ENCODE measurements at regions not wholly inside any gene's neighbourhood (a gene's known extent, or its start where the extent isn't known, plus 50 kb on each side); places are given as distances from the start of the nearest gene placed in this dataset.

DNA sequence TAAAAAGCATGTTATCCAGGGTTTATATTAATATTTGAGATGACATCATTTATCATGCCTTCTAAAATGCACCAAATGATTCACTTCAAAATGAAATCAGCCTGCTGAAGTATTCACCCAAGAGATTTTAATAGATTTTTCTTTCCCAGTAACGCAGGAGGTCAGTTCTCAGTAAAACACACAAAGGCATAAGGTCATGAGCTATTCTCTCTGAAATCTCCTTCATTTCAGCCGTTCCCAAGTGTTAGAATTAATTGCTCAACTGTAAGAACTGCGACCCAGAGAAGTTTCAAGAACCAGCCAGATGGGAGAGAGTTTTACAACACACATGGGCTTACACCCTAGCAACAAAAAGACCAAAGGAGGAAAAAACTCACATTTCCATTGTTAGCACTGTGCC, 84.2 kb upstream of the PHLPP1 start:
- TF ChIP-seq NFRKB (IDR thresholded peaks at IDR 0.05) (no peak), TARDBP (IDR thresholded peaks at IDR 0.05) (no peak), ELF4 (IDR thresholded peaks at IDR 0.05) (no peak), FOXA1 (IDR thresholded peaks at IDR 0.05) (no peak), BHLHE40 (IDR thresholded peaks at IDR 0.05; ENCODE audit: borderline replicate concordance) (no peak), HDGF (IDR thresholded peaks at IDR 0.05; ENCODE audit: borderline replicate concordance) (no peak), LEF1 (IDR thresholded peaks at IDR 0.05; ENCODE audit: borderline replicate concordance) (no peak), SP1 (IDR thresholded peaks at IDR 0.05) (no peak)
